ENCODE measurements at regions not wholly inside any gene's neighbourhood (a gene's known extent, or its start where the extent isn't known, plus 50 kb on each side); places are given as distances from the start of the nearest gene placed in this dataset.
"Not testable (repeated sequence)": the region's sequence is repeated elsewhere in the genome, so short reads cannot be mapped to it uniquely, and the experiment has no call there.

DNA sequence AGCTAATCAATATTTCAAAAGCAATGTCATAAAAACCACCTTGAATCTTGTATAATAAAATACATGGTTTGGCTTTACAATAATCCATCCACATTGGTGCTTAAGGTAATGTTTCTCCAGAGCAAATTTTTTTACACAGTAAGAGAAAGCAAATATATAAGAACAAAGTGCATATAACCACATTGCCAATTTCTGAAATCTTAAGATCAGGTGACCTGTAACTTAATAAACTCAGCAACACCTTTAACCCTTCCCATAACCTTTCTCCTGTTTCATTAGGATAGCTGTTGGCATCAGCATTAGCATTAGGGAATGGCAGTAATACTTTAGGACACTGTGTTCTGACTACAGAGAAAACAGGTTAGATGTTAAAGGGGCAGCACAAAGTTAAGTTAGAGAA, 155.9 kb upstream of the SEMA3D start:
- H3K36me3 ChIP-seq, result no peaks in the 10 kb centered on the region
- no peaks in the 10 kb centered on the region for H3K9me3 ChIP-seq
- no peak overlapping the region for H3K4me3 ChIP-seq
- no peaks in the 10 kb centered on the region for H3K27me3 ChIP-seq
- DNase-seq (ENCODE audit: low spot score), result no peak
- TF ChIP-seq, protein P1, sequence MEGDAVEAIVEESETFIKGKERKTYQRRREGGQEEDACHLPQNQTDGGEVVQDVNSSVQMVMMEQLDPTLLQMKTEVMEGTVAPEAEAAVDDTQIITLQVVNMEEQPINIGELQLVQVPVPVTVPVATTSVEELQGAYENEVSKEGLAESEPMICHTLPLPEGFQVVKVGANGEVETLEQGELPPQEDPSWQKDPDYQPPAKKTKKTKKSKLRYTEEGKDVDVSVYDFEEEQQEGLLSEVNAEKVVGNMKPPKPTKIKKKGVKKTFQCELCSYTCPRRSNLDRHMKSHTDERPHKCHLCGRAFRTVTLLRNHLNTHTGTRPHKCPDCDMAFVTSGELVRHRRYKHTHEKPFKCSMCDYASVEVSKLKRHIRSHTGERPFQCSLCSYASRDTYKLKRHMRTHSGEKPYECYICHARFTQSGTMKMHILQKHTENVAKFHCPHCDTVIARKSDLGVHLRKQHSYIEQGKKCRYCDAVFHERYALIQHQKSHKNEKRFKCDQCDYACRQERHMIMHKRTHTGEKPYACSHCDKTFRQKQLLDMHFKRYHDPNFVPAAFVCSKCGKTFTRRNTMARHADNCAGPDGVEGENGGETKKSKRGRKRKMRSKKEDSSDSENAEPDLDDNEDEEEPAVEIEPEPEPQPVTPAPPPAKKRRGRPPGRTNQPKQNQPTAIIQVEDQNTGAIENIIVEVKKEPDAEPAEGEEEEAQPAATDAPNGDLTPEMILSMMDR (IDR thresholded peaks at IDR 0.05), result no peak
- H3K27ac ChIP-seq, result no peak overlapping the region
- no peaks in the 10 kb centered on the region for H3K4me1 ChIP-seq

DNA sequence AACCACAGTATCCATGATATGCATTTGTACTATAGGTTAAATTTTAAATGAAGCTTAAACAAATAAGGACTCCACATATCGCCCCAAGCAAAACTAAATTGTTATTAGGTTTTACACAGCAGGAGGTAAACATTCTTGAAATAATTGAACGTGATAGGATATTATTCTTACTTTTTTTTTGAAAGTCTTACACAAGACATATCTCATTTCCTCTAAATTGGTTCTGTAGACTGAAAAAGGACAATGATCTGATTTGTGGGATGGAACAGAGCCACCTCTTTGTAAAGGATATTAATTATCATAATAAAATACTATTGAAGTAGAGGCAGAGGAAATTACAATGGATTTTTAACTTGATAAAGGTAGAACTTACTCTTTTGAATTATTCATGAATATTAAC, 155.1 kb upstream of the SEMA3D start:
- H3K4me3 ChIP-seq, result no peak overlapping the region
- no peaks in the 10 kb centered on the region for H3K4me1 ChIP-seq
- TF ChIP-seq, protein P1 (IDR thresholded peaks at IDR 0.05), result no peak
- H3K9me3 ChIP-seq, result no peaks in the 10 kb centered on the region
- DNase-seq (ENCODE audit: low spot score), result no peak
- no peak overlapping the region for H3K27ac ChIP-seq
- no peaks in the 10 kb centered on the region for H3K27me3 ChIP-seq
- H3K36me3 ChIP-seq, result no peaks in the 10 kb centered on the region

DNA sequence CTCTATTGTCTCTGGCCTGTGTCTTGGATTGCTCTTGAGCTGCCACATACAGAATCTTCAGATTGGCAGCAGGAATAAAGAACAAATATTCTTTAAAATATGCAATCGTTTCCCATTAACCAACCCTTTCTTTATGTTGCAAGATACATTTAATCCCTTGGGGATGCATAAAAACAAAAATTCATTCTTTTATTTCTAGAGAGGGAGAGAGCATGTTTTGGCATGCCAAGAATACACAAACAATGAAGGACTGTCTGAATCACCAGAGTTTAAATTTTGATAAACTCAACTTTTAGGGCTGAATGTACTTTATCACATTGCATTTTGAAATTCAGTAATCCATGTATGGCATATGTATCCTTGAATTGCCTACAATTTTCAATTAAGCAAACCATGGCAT, 154.3 kb upstream of the SEMA3D start:
- no peak for DNase-seq (ENCODE audit: low spot score)
- Histone ChIP-seq H3K27me3 (no peaks in the 10 kb centered on the region), H3K4me1 (no peaks in the 10 kb centered on the region), H3K9me3 (no peaks in the 10 kb centered on the region), H3K27ac (no peak overlapping the region), H3K4me3 (no peak overlapping the region), H3K36me3 (no peaks in the 10 kb centered on the region)
- TF ChIP-seq, protein P1 (IDR thresholded peaks at IDR 0.05), result no peak

DNA sequence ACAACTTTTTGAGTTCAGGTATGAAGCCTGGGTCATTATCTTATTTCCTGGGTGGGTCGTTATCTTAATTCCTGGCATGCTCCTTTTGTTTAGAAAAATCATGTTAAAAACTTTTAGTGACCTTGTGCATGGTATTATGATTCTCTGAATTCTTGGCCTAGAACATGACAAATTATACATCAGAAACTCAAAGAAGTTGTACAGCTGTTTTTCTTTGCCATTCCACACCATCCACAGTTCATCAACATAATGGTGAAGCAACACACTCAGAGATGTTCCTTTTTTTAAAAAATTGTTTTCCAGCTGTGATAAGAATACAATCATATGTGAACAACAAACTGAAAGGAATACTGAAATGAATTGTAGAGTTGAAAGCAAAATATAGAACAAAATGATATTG, 149.2 kb upstream of the SEMA3D start:
- H3K27ac ChIP-seq, result no peak overlapping the region
- no peaks in the 10 kb centered on the region for H3K9me3 ChIP-seq
- DNase-seq (ENCODE audit: low spot score), result no peak
- no peak overlapping the region for H3K4me3 ChIP-seq
- TF ChIP-seq, protein P1 (IDR thresholded peaks at IDR 0.05), result no peak
- H3K36me3 ChIP-seq, result no peaks in the 10 kb centered on the region
- H3K4me1 ChIP-seq, result no peaks in the 10 kb centered on the region
- H3K27me3 ChIP-seq, result no peaks in the 10 kb centered on the region

DNA sequence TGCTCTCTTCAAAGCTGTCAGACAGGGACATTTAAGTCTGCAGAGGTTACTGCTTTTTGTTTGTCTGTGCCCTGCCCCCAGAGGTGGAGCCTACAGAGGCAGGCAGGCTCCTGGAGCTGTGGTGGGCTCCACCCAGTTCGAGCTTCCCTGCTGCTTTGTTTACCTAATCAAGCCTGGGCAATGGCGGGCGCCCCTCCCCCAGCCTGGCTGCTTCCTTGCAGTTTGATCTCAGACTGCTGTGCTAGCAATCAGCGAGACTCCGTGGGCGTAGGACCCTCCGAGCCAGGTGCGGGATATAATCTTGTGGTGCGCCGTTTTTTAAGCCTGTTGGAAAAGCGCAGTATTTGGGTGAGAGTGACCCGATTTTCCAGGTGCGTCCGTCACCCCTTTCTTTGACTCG, 148.3 kb upstream of the SEMA3D start:
- DNase-seq (ENCODE audit: low spot score); H3K4me1 ChIP-seq; H3K36me3 ChIP-seq; H3K27ac ChIP-seq; H3K9me3 ChIP-seq; H3K4me3 ChIP-seq; H3K27me3 ChIP-seq: not testable (repeated sequence)

DNA sequence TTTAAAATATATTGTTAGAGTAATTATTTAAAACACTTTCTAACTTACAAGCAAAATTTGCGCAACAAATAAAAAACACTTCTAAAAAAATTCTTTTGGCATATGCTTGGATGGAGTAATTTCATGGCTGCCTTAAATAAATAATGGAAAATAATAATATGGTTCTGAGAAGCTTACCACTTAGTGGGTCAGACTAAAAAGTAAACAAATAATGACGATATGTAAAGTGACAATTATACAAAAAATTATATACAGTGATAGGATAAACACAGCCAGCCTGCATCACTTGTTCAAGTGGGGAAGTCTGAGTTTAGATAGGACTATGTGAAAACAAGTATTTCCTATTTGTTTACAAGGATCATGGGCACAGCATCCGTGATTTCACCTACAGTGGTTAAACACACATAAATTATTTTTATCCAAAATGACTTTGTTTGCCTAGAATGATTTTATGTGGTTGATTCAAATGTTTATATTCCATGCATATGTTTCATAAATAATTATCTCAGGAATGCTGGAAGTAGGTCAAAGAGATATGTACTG, 141.7 kb upstream of the SEMA3D start:
- no peaks in the 10 kb centered on the region for H3K4me1 ChIP-seq
- no peak for DNase-seq (ENCODE audit: low spot score)
- TF ChIP-seq, protein P1 (IDR thresholded peaks at IDR 0.05), result no peak
- H3K36me3 ChIP-seq, result no peaks in the 10 kb centered on the region
- no peak overlapping the region for H3K4me3 ChIP-seq
- no peaks in the 10 kb centered on the region for H3K27me3 ChIP-seq
- H3K9me3 ChIP-seq, result no peaks in the 10 kb centered on the region
- H3K27ac ChIP-seq, result no peak overlapping the region
